GM18858 (cell line): ENCODE measurements at regions not wholly inside any gene's neighbourhood (a gene's known extent, or its start where the extent isn't known, plus 50 kb on each side); places are given as distances from the start of the nearest gene placed in this dataset.
"Not testable (repeated sequence)": the region's sequence is repeated elsewhere in the genome, so short reads cannot be mapped to it uniquely, and the experiment has no call there.

Source experiments
- ATAC-seq: cut with Tn5 transposase; IDR thresholded peaks from one replicate; pipeline ENCODE4 v1.9.1; 2021; ENCODE audit not compliant: unreplicated experiment

DNA sequence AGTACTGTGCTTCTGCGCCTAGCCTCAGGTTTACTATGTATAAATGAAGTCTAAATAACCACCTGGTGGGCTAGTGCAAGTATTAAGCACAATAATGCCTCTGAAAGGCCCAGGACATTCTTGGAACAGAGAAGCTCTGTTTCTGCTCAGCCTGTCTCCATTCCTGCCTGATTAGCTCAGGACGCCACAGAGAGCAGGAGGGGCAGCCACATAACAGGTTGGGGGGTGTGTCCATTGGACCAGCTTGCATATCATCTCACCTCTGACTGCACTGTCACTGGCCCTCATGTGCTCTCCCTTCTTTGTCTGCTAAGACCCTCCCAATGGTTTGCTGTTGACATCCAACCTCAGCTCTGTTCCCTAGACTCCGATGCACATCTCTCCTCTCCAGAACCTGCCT is 52.8 kb upstream of the IKZF1 start:
- no peak for ATAC-seq

DNA sequence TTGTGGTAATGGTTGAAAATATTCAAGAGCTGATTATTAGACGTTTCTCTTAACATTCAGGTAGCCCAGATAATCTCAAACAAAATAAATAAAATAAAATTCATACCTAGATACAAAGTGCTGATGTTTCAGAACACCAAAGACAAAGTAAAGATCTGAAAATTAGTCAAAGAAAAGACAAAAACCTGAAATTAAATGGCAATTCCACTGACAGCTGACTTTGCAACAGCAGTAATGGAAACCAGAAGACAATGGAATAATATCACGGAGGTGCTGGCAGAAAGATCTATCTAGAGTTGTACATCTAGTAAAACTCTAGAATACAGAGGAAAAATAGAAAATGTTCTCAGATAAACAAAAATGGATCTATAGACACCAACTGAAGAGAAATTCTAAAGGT is 58.0 kb upstream of the IKZF1 start:
- no peak for ATAC-seq

DNA sequence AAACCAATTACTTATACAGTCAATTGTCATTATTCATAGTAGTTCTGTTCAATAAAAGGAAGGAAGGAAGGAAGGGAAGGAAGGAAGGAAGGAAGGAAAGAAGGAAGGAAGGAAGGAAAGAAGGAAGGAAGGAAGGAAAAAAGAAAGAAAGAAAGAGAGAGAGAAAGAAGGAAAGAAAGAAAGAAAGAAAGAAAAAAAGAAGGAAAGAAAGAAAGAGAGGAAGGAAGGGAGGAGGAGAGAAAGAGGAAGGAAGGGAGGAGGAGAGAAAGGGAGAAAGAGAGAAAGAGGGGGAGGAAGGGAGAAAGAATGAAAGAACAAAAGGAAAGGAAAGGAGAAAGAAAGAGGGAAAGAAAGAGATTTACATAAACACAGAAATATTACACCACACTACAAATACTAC is 62.4 kb upstream of the IKZF1 start:
- not testable (repeated sequence) for ATAC-seq

DNA sequence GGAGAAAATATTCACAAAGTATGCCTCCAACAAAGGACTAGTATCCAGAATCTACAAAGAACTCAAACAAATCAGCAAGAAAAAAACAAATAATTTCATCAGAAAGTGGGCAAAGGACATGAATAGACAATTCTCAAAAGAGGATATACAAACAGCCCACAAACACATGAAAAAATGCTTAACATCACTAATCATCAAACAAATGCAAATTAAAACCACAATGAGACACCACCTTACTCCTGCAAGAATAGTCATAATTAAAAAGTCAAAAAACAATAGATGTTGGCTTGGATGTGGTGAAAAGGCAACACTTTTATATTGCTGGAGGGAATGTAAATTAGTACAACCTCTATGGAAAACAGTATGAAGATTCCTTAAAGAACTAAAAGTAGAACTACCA is 63.8 kb upstream of the IKZF1 start:
- ATAC-seq: not testable (repeated sequence)

DNA sequence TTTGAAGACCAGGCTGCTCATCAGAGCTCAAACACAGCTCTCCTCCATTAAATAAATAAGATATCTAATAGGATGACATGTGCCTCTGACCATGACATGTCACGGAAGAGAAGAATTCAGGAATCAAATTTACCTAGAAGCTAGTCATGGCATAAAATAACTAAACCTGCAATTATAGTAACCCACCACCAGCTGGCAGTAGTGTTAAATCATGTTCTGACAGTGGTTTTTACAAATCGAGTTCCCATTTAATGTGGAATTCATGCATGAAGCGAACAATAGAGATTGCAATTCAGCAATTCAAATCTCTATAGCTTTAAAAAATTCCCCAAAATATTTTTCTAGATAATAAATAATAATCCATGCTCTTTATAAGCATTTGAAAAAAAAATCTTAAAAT is 74.6 kb upstream of the IKZF1 start:
- no peak for ATAC-seq

DNA sequence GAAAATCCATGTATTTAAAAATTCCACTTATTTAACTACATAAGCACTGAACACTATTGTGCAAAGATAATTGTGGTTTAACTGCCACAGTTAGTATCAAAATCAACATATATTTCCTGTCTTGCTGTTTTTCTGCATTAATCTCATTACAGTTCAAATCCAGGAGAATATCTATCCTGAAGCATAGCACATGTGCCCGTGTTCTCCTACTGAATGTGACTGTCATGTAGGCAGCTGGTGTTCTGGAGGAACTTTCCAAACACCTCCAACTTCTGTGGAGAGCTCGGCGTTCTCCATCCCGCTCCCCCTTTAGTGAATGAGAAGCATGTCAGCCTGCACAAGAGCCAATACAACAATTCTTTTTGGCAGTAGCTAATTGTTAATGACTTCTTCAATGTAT is 76.4 kb upstream of the IKZF1 start:
- no peak for ATAC-seq

DNA sequence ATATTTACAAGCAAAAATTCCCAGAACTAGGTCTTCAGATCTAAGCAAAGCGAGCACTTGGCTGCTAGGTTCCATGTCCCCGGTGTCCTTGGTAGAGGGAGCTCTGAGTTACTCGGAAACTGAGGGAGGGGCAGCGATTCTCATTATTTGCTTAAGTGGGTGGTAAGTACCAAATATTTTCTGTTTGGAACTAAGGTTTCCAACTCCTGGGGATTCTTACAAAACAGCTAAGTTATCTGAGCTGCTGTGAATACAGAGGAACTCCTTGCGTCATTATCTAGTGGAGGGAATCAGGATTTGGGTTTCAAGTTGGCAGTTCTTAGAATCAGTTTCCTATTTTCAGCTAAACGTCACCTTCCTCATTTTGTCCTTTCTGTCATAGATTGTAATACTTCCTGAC is 76.8 kb upstream of the IKZF1 start:
- no peak for ATAC-seq

DNA sequence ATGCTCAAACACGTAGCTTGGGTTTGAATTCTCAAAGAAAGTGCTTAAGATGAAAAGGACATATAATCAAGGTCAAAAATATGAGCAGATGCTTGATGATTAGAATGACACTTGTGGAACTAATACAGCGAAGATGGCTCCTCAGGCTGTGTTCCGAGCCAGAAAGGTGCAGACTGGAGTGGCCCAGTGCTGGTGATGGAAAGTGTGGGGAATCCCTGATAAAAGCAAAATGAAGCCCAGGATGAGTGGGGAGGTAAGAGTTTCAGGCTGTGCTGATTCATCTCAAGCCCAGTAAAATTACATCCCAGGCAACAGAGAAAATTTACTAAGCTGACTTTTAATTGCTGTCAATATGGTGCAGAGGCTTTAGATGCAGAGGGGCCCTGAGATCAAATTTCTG is 77.8 kb upstream of the IKZF1 start:
- ATAC-seq: no peak

DNA sequence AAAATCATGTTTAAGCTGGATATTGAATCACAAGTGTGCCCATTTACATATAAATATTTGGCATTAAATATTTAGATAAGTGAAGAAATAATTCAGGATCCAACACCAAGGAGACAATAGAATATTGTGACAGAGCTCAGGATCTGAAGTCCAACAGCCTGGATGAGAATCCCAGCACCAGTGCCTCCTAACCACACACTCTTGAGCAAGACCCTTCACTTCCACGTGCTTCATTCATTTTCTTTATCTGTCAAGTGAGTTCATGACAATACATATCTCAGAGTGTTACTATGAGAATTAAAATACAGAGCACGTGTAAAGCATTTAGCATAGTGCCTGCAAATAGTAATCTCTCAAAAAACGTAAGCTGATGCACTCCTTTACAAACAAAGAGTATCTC is 78.4 kb upstream of the IKZF1 start:
- ATAC-seq: no peak

DNA sequence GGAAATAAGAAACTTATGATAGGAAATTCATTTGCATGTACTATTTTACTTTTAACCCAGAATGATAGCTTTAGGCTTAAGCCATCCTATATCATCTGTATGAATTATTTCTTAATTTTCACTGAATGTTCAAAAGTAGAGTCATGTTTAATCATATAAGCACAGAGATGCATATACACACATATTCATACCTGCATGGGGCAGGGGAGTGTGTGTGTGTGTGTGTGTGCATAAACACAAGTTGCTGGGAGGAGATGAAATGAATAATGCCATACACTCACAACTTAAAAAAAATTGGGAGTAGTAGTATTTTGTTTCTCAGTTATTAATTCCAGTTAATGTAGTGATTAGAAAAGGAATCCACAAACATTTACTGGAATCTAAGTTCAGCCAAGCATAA is 83.1 kb upstream of the IKZF1 start:
- ATAC-seq: no peak

DNA sequence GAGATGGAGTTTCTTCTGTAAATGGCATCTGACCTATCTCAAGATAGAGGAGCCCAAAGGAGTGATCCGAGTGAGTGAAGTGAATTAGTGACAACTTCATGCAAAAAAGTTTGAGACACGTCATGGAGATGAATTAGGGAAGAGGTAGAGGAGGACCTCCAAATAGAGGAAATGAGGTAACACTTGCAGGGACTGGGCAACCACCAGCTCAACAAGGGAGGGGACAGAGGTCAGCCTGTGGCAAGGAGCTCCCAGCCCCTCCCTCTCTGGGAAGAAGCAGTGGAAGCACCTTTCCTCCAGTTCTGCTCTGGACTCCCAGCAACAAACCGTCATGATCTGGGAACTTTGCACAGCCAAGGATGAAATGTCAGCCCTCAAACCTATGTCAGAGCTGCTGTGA is 83.5 kb upstream of the IKZF1 start:
- no peak for ATAC-seq

DNA sequence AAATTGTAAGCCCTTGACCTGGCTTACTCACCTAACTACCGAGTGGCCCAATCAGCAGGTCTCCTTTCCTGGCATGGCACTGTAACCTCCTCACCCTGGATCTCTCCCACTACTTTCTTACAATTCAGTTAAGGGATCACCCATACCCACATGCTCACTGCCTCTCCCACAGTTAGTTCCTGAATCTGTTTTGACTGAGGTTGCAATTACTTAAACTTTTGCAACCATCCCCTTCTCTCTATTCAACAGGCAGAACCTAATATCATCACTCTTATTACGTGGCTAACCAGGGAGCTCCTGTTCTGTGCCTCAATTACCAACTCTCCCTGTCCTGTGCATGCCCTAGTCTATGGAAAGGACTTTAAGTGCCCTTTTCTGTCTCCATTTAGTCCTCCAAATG is 84.2 kb upstream of the IKZF1 start:
- ATAC-seq: no peak

DNA sequence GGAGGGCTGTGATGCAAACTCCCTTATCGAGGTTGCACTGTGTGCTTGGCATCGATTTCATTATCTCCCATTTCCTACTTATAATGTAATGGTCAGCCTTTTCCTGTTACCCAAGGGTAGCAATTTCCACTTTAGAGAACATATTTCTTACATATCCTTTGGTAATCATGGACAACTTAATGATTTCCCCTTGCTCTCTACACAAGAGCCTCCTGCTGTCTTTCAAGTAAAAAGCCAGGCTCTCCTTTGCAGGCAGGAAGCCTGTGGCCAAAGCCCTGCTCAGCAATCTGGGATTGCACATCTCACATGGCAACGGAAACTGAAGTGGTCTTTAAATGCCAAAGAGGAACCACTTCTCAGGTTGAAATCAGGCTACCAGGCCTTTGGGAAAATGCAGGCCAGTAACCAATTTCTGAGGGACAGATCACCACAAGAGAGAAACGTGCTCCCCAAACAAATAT is 86.7 kb upstream of the IKZF1 start:
- ATAC-seq: no peak

DNA sequence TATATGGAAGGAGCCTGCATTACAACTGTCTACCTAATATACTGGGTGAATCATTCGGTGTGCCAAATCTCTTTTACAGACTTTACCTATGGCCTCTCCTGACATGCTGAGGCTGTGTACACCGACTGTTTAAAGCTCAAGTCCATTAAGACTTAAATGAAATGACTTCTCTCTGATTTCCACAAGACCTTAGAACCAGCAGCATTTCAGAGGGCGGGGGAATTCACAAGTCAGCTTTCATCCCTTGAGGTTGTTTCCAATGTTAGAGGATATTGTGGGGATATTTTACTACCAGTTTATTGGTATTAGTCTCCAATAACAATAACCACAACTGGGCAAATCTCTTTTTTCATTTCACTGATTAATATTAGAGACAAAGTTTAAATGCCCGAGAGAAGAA is 87.1 kb upstream of the IKZF1 start:
- ATAC-seq: no peak

DNA sequence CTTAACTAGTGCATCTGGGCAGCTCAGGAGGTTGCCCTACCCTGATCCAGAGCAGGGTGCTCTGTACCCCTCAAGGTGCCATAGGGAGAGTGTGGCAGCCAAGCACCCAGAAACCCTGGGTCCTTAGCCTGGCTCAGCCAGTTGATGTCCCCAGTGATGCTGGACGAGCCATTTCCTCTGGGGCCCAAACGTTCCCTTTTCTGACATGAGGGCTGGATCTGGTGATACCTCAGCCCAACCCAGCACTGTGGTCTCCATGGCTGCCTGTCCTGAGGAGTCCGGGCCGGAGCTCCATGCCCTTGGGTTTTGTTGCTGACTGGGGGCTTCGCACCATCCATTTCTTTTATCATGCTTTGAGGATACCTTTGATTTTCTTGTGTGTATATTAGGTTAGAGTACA is 87.9 kb upstream of the IKZF1 start:
- ATAC-seq: no peak

DNA sequence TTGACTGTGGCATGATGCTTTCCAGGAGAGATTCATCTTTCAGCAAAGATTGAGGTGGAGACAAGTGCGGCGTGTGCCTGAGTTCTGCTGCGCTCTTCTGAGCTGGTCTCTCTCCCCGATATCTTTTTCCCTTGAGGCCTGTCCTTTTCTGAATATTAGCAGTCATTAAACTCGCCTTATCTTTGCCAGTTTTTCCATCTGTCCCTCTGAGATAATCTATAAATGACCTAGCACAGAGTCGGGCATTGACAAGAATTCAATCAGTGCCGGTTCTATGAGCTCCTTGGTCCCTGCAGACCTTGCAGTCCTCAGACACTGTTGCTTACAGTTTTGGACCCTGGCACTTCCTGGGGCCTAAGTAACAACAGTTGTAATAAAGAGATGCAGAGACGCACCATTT is 89.7 kb upstream of the IKZF1 start:
- ATAC-seq: no peak

DNA sequence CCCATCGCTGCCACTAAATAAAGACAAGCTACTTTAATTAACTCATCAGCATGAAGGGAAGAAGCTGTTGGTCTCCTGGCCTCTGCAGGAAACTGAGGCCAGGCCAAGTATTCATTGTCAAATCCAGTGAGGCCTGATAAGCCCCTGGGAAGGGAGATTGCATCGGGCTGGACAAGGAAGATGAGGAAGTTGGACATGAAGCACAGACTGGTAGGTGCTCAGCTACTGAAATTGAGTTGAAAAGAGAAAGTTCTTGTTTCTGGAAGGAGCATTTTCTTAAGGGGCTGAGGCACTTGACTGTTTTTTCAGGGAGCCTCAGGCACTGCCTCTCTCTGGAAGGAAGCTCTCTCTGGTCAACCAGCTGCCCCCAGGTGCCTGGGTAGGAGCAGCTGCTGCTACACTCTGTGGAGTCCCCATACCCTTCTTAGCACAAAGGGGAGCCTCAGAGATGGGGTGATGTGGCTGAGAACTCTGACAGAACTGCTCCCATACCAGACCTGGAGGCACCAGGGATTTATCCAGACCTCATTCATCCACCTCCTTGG is 90.3 kb upstream of the IKZF1 start:
- no peak for ATAC-seq

DNA sequence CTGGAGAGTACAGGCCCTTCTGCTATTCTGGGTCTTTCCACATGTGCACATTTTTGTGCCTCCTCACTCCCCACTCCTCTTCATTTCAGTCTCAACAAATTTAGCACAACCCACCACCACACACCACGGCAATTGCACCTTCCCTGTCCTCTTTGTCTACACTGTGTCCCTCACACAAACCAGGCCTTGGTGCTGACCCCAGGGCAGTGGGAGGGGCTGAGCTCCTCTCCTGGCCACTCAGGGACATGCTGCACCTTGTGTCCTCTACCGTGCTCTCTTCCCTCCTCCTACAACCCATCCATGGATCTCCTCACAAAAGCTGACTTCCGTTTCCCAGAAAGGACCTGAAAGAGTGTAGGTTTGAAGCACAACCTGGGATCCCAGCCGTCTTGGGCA is 90.9 kb upstream of the IKZF1 start:
- no peak for ATAC-seq

DNA sequence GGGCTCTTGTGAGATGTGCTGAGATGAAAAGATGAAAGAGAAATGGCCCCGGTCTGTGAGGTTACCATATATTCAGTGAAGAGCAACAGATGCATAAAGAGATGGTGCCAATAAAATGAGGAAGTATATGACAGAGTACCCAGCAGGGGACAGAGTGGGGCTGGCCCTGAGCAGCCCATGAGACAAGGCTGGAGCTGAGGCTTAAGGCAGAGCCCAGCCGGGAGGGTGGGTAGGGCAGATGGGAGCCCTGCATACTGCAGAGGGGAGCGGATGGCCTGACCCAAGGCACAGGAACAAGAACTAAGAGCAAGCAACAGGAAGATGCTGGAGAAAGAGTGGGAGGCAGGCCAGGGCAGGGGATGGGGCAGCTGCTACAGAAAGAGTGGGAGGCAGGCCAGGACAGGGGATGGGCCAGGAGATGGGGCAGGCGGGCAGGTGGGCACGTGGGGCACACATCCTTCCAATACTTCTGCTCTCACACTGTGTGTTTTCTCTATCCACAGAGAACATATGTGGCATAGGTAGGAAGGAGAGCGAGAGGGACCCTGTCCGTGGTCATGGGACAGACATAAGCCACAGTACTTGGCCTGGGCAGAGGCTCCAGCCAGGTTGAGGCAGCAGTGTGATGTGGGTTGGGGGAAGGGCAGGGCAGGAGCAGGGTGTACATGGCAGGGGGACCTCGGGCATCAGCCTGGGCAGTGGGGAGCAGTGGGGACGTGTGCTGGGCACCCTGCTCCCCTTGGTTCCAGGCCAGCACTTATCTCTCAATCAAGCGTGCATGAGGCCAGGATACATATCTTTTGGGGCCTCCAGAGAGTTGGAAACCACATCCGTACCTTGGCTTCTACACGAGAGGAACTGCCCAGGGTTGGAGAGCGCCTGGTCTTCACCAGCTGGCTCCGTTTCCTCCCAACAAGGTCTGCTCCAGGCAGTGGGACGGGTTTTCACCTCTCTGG is 91.6 kb upstream of the IKZF1 start:
- ATAC-seq: no peak

DNA sequence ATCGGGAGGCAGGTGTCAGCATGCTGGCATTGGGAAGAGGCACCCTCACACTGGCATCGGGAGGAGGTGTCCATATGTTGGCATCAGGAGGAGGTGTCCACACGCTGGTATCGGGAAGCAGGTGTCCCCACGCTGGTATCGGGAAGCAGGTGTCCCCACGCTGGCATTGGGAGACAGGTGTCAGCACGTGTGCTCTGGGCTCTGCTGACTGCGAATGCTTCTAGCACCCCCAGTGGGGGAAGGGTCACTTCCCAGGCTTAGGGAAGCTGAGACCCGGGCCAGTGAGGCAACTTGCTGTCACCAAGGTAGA is 92.5 kb upstream of the IKZF1 start:
- ATAC-seq: no peak

DNA sequence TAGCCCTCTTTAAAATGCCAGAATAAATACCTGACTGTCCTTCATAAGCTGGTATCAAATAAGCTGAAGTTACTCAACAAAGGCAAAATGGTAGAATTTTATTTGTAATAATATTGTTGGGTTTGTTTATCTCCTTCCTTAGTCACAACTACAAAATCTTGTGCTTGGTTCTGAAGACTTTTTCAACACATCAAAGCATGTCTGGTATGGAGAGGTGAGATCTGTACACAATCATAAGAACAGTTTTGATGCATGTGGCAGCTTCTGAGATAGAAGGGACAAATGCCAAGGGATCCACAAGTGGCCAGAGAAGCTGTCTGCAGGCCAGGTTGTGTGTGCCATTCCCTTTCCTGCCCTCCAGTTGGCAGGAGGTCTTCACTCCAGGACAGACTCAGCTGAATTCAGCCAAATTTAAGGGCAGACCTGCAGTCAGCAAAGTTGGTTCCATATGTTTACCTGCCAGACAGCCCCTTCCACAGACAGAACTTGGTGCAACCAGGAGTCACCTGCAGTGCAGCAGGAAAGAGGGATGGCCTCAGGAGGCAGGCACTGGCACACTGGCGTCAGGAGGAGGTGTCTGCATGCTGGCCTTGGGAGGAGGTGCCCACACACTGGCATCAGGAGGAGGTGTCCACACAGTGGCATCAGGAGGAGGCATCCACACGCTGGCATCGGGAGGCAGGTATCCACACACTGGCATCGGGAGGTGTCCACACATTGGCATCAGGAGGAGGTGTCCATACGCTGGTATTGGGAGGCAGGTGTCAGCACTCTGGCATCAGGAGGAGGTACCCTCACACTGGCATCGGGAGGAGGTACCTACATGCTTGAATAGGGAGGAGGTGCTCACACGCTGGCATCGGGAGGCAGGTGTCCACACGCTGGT is 93.1 kb upstream of the IKZF1 start:
- ATAC-seq: no peak

DNA sequence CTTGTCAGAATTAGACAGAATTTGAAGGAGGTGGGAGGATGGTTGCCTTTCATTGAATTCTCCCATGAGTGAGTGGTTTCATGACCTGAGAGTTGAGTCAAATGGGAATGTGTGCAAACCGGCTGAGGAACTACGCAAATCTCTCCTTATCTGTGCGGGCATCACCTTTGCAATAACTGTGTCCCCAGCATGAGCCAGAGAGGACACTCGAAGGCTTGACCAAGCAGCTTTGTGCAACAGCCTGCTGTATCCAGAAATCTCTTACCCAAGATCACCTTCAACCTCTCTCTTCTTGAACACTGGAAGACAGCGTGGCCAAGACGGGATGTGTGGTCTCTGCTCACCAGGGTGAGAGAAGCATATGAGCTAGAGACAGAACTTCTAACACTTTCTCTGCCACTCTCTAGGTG is 93.8 kb upstream of the IKZF1 start:
- ATAC-seq: no peak
